Type B pancreatic cell (in vitro differentiated cells): ENCODE measurements at regions not wholly inside any gene's neighbourhood (a gene's known extent, or its start where the extent isn't known, plus 50 kb on each side); places are given as distances from the start of the nearest gene placed in this dataset.
"Not testable (repeated sequence)": the region's sequence is repeated elsewhere in the genome, so short reads cannot be mapped to it uniquely, and the experiment has no call there.

Experiments used
- DNase-seq: peaks from one replicate; pipeline ENCODE4 v3.0.0; 2021; ENCODE audit warnings: mixed read lengths; ENCODE audit not compliant: unreplicated experiment; ENCODE audit errors: extremely low spot score
- H3K27ac Mint-ChIP-seq: 2 replicates; pipeline ENCODE4 v1.8.0; 2021; ENCODE audit warnings: mild to moderate bottlenecking, mixed read lengths
- H3K27me3 Mint-ChIP-seq: 2 replicates; pipeline ENCODE4 v1.8.0; 2021; ENCODE audit warnings: mixed read lengths
- H3K36me3 Mint-ChIP-seq: 2 replicates; pipeline ENCODE4 v1.8.0; 2021; ENCODE audit warnings: mixed read lengths
- H3K4me1 Mint-ChIP-seq: one replicate; pipeline ENCODE4 v1.8.0; 2021; ENCODE audit warnings: mixed read lengths; ENCODE audit not compliant: unreplicated experiment
- H3K4me3 Mint-ChIP-seq: 2 replicates; pipeline ENCODE4 v1.8.0; 2021; ENCODE audit warnings: mild to moderate bottlenecking, mixed read lengths
- H3K9me3 Mint-ChIP-seq: 2 replicates; pipeline ENCODE4 v1.8.0; 2021; ENCODE audit warnings: mixed read lengths
- TF ChIP-seq, protein P1 (sequence below): fragments of 200-600 bp; sonication (generic); conservative IDR thresholded peaks from 2 replicates; pipeline ENCODE4 v1.5.0; 2021; ENCODE audit warnings: antibody characterized with exemption, mild to moderate bottlenecking

DNA sequence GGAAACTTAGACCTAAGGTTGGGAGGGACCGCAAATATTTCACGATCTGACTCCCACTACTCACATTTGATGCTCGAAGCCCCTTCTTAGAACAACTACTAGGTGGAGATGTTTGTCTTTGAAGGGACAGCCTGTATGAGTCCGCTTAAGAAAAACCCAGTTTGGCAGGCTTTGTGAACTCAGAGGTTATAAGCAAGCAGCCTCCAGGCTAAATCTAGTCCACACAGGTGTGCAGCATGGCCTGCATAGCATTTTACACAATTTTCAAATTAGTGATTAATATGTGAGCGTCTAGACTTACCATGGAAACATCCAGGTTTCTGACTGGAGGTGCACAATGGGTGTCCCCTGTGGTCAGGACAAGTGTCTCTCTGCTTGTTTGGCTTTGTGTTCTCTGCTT is 127.1 kb downstream of the KIF4B start:
- H3K27me3 Mint-ChIP-seq = peaks cover 13% of the 10 kb centered on the region
- no peak overlapping the region for H3K27ac Mint-ChIP-seq
- no peaks in the 10 kb centered on the region for H3K36me3 Mint-ChIP-seq
- no peak for DNase-seq
- peaks cover 7% of the 10 kb centered on the region for H3K4me1 Mint-ChIP-seq
- no peaks in the 10 kb centered on the region for H3K9me3 Mint-ChIP-seq
- TF ChIP-seq, protein P1, sequence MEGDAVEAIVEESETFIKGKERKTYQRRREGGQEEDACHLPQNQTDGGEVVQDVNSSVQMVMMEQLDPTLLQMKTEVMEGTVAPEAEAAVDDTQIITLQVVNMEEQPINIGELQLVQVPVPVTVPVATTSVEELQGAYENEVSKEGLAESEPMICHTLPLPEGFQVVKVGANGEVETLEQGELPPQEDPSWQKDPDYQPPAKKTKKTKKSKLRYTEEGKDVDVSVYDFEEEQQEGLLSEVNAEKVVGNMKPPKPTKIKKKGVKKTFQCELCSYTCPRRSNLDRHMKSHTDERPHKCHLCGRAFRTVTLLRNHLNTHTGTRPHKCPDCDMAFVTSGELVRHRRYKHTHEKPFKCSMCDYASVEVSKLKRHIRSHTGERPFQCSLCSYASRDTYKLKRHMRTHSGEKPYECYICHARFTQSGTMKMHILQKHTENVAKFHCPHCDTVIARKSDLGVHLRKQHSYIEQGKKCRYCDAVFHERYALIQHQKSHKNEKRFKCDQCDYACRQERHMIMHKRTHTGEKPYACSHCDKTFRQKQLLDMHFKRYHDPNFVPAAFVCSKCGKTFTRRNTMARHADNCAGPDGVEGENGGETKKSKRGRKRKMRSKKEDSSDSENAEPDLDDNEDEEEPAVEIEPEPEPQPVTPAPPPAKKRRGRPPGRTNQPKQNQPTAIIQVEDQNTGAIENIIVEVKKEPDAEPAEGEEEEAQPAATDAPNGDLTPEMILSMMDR = no peak
- H3K4me3 Mint-ChIP-seq = no peak overlapping the region

DNA sequence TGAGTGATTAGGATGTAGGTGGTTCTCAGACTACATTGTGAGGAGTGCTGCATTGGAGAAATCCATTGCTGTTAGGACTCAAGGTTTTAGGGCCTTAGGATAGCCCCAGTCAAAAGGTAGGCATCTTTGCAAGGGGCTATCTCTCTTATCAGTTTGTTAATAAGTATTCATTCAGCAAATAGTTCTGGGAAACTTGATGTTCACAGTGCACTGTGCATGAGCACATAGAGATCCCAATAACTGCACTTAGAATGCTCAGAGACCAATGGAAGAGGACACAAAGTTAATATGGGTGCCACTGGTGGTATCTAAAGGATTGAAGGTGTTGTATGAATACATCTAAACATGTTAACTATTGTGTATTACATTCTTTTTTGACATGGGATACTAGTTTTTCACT is 131.4 kb downstream of the KIF4B start:
- TF ChIP-seq, protein P1 = no peak
- DNase-seq = no peak
- H3K9me3 Mint-ChIP-seq = no peaks in the 10 kb centered on the region
- peaks cover 7% of the 10 kb centered on the region for H3K27me3 Mint-ChIP-seq
- H3K27ac Mint-ChIP-seq = no peak overlapping the region
- H3K4me3 Mint-ChIP-seq = no peak overlapping the region
- H3K36me3 Mint-ChIP-seq = no peaks in the 10 kb centered on the region
- H3K4me1 Mint-ChIP-seq = no peaks in the 10 kb centered on the region

DNA sequence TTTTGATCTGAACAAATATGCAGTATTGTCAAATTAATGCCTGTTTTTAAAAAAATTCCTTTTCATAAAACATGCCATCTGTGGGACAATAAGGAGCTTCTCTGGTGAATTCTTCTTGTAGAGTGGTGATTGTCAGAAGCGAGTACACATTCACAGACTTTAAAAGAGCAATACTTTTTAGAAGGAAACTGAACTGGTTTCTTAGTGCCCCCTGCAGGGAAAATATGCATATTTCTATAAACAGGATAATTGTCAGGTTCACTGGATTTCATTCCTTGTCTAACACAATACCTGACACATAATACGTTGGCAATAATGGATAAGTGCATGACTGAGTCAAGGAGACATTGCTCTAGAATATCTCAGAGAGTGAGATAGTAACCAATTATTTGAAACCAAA is 133.7 kb downstream of the KIF4B start:
- TF ChIP-seq, protein P1 = peak; percentile 44
- no peak overlapping the region for H3K27ac Mint-ChIP-seq
- H3K4me1 Mint-ChIP-seq = no peaks in the 10 kb centered on the region
- H3K9me3 Mint-ChIP-seq = no peaks in the 10 kb centered on the region
- DNase-seq = no peak
- no peaks in the 10 kb centered on the region for H3K36me3 Mint-ChIP-seq
- H3K4me3 Mint-ChIP-seq = no peak overlapping the region
- peaks cover 7% of the 10 kb centered on the region for H3K27me3 Mint-ChIP-seq

DNA sequence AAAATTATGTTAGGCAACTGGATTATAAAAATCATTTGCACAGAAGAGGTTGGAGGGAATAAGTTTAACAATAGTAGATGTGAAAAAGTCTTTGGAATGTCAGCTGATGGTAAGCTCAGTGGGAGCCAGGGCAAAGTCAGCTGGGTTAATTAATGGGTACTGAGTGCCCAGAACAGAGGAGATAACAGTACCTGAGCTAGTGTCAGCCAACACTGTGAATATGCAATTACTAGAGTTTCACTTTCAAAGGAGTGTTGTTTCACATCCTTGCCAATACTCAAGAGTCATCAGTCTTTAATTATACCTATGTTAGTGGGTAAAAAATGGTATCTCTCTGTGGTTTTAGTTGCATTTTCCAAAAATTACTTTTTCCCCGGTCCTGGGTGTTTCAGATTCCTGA is 135.1 kb downstream of the KIF4B start:
- Mint-ChIP-seq H3K36me3 (no peaks in the 10 kb centered on the region), H3K27ac (no peak overlapping the region), H3K4me1 (no peaks in the 10 kb centered on the region), H3K27me3 (peaks cover 7% of the 10 kb centered on the region), H3K9me3 (no peaks in the 10 kb centered on the region), H3K4me3 (no peak overlapping the region)
- TF ChIP-seq, protein P1 = no peak
- no peak for DNase-seq

DNA sequence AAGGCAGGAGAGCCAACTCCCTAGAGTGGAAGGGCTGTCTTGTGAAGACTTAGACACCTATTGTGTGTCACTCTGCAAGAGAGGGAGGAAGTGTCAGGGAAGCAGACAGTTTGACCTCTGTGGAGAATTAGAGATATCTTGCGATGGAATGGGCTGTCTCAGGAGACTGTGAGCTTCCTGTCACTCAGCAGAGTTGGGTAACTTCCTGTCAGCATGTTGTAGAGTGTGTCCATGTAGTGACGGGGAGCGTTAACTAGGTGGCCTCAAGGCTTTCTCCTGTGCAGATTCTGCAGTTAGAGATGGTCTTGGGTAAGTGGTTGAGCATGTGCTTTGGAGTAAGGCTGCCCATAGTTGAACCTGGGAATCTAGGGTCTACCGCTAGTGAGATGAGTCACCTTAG is 136.5 kb downstream of the KIF4B start:
- TF ChIP-seq, protein P1 = no peak
- Mint-ChIP-seq H3K36me3 (no peaks in the 10 kb centered on the region), H3K9me3 (no peaks in the 10 kb centered on the region), H3K27ac (no peak overlapping the region), H3K4me1 (no peaks in the 10 kb centered on the region), H3K4me3 (no peak overlapping the region), H3K27me3 (peaks cover 7% of the 10 kb centered on the region)
- DNase-seq = no peak

DNA sequence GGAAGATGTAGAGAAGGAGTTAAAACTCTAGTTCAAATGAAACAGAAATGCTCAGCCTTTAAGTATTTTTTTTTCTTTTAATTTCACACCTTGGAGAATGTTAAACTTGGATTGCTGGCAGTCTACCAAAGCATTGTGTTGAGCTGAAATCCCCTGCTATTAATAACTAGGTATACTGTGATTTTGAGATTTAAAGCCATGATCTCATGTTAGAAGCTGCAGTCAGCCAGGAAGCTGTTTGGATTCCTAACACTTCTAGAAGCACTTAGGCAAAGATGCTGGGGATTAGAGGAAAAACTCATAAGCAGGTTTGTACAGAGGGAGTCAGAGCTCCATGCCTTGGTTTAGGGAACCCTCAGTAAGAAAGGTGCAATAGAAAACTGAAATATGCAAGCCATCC is 141.4 kb downstream of the KIF4B start:
- Mint-ChIP-seq H3K9me3 (no peaks in the 10 kb centered on the region), H3K4me1 (no peaks in the 10 kb centered on the region), H3K36me3 (no peaks in the 10 kb centered on the region), H3K27me3 (peaks cover 4% of the 10 kb centered on the region), H3K27ac (no peak overlapping the region), H3K4me3 (no peak overlapping the region)
- DNase-seq = no peak
- TF ChIP-seq, protein P1 = no peak

DNA sequence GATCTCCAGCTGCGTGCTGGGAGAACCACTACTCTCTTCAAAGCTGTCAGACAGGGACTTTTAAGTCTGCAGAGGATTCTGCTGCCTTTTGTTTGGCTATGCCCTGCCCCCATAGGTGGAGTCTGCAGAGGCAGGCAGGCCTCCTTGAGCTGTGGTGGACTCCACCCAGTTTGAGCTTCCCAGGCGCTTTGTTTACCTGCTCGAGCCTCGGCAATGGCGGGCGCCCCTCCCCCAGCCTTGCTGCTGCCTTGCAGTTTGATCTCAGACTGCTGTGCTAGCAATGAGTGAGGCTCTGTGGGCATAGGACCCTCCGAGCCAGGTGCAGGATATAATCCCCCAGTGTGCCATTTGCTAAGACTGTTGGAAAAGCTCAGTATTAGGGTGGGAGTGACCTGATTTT is 149.5 kb downstream of the KIF4B start:
- not testable (repeated sequence) for H3K27ac Mint-ChIP-seq, H3K36me3 Mint-ChIP-seq, H3K9me3 Mint-ChIP-seq, H3K4me1 Mint-ChIP-seq, H3K27me3 Mint-ChIP-seq, DNase-seq, H3K4me3 Mint-ChIP-seq
